AG09319 (cell line): ENCODE measurements at regions not wholly inside any gene's neighbourhood (a gene's known extent, or its start where the extent isn't known, plus 50 kb on each side); places are given as distances from the start of the nearest gene placed in this dataset.

Source experiments
- DNase-seq: peaks from one replicate; pipeline ENCODE4 v3.0.0-alpha.2; 2010; ENCODE audit warnings: low read depth; ENCODE audit errors: extremely low read depth
- CTCF ChIP-seq: IDR thresholded peaks from 2 replicates; pipeline ENCODE4 v1.5.1; 2011; ENCODE audit warnings: low read depth, mild to moderate bottlenecking, inconsistent platforms, low read length, moderate library complexity

GRCh38 chr22:44378380-44378779 lies 65.6 kb upstream of the SHISAL1 start:
- DNase-seq = no peak
- no peak for TF ChIP-seq CTCF

- TF ChIP-seq CTCF = no peak
- no peak for DNase-seq
These were observed 62.7 kb upstream of the SHISAL1 start for GRCh38 chr22:44375451-44375850.

GRCh38 chr22:44373234-44373633 lies 60.5 kb upstream of the SHISAL1 start:
- no peak for TF ChIP-seq CTCF
- DNase-seq = no peak

GRCh38 chr22:44372611-44373010 lies 59.9 kb upstream of the SHISAL1 start:
- no peak for TF ChIP-seq CTCF
- no peak for DNase-seq

- no peak for DNase-seq
These were observed 59.2 kb upstream of the SHISAL1 start for GRCh38 chr22:44371741-44372525.

GRCh38 chr22:44369916-44370801 lies 57.4 kb upstream of the SHISAL1 start:
- no peak for DNase-seq
- TF ChIP-seq CTCF = no peak

More at GRCh38 chr22:44371741-44372525, 59.2 kb upstream of the SHISAL1 start:
- TF ChIP-seq CTCF = no peak

GRCh38 chr22:44369293-44369661 lies 56.5 kb upstream of the SHISAL1 start:
- TF ChIP-seq CTCF = no peak; the same call in 1 of the 2 replicates
- DNase-seq = no peak
